Skin of body (tissue), 1 donor: ENCODE measurements at regions not wholly inside any gene's neighbourhood (a gene's known extent, or its start where the extent isn't known, plus 50 kb on each side); places are given as distances from the start of the nearest gene placed in this dataset.

Experiments
- DNase-seq: peaks from one replicate; lab custom pipeline; 2025; lab: John Stamatoyannopoulos, UW

DNA sequence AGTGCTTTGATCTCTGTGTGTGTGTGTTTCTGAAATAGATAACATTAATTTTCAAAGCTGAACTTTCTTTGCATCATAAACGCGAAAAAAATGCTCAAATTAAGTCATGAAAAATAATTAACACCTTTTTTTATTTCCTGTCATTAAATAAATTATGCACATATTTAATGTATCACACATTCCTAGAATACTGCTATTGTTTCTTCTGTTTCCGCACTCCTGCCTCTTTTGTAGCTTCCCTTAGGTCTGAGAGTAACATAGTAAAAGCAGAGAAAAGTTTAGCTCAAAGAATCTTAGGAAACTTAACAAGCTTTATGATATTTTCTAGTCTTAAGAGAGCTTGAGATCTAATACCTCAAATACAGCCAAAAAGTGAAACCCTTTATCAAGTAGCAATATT is 504.2 kb downstream of the JRKL start:
- DNase-seq = no peak

DNA sequence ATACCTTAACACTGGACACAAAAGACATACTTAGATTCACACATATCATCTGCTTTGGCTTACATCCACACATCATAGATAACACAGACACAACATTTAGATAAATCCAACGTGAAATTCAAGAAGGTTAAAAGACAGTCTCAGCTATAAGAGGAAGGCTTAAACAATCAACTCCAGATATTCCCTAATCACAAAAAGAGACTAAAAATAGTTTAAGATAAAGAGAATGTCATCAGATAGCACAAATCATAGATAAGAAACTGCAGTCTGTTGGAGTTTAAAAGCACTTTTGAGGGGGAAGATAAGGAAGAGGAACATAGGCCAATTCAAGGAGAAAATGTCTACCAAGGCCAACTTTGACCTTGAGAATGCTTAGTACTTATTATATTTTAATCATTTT is 504.8 kb downstream of the JRKL start:
- no peak for DNase-seq

DNA sequence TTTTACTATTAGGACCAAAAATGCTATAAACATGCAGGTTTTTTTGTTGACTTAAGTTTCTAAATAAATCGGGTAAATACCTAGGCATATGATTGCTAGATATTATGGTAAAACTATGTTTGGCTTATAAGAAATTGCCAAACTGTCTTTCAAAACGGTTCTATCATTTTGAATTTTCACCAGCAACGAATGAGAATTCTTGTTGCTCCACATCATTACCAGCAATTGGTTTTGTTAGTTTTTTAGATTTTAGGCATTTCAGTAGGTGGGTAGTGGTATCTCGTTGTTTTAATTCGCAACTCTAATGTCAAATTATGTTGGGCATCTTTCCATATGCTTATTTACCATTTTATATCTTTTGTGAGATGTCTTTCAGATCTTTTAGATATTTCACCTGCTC is 510.2 kb downstream of the JRKL start:
- no peak for DNase-seq

- no peak for DNase-seq
These were observed 515.3 kb downstream of the JRKL start for GRCh38 chr11:96905143-96905542.

DNA sequence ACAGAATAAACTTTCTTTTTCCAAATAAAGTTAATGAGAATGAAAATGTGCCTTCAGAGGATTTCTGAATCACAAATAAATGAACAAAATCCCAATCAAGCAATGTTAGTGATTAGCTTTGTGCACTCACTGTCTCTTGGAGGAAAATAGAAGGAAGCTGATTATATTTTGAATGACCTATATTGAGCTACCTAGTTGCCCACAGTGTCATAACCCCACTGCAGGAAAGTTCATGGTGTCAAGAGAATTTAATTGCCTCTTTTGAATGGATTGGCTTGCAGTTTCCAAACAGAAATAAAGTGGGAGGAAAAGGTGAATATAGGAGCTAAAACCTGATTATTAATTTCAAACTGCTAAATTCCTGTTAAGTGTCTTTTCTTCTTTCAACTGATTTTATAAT is 515.9 kb downstream of the JRKL start:
- DNase-seq = no peak

DNA sequence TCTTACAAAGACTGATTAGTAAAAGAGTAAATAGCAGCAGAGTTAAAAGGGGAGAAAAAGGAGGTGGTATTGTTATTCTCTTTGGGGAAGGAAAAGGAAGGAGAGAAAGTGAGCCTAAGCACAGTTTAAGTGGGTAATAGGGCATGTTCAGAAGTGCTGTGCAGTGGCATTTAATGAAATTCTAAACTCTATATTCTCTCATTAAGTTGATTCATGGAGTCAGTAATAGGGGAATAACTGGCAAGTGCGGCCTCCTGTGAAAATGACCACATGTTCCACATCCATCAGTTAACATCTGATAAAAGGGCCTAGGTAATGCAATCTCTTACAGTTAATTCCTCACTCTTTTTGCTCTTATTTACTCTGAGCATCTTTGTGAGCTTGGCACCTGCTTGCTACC is 516.7 kb downstream of the JRKL start:
- no peak for DNase-seq

DNA sequence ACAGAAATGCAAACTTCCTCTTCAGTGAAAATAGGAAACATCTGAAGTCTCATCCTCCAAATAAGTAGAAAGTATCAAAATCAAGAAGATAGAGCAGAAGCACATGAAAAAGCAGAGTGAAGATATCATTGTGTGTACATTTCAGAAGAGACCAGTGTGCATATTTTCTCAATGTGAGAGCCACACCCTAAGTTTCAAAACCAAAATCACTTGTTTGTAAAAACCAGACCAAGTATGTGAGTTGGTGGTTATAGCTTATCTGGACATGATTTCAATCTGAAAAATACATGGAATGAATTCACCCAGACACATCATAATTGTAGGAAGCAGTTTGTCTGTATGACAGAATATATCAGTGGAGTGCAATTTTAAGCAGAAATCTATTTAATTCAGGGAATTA is 536.0 kb downstream of the JRKL start:
- no peak for DNase-seq

- no peak for DNase-seq
These were observed 550.4 kb downstream of the JRKL start for GRCh38 chr11:96940227-96940626.

DNA sequence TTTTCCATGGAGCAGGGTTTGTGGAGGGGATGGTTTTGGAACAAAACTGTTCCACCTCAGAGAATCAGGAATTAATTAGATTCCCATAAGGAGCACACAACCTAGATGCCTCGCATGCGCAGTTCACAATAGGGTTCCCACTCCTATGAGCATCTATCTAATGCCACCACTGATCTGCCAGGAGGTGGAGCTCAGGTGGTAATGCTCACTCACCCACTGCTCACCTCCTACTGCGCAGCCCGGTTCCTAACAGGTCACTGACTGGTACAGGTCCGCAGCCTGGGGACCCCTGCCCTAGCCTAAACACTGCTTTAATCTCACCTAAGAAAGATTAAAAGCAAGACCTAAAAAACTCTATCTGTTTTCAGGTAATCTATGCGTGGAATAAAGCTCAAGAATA is 553.0 kb downstream of the JRKL start:
- no peak for DNase-seq

DNA sequence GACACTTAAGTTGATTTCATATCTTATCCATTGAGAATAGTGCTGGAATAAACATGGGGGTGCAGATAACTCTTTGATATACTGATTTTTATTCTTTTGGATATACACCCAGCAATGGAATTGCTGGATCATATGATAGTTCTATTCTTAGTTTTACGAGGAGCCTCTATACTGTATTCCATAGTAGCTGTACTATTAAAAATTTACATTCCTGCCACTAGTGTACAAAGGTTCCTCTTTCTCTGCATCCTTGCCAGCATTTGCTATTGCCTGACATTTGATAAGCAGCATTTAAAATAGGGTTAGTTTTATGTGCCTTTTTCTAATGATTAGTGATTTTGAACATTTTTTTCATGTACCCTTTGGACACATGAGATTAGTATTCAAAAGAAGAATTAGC is 554.2 kb downstream of the JRKL start:
- DNase-seq = no peak

DNA sequence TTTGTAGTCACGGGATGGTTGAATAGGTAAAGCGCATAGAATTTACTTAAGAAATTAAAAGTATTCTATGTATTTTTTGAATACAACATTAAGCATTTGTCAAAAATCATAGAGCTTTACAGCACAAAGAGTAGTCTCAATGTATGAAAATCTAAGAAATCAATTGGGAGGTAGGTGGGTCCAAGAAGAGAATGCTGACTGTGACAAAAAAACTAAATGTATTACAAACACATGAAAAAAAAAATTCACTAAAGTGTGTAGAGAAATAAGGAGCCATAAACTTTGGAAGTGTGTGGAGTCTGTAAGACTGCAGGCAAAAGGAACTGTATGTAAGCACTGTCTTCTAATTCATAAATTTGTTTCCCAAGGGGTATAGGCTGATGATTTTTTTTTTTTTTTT is 558.3 kb downstream of the JRKL start:
- DNase-seq = no peak

DNA sequence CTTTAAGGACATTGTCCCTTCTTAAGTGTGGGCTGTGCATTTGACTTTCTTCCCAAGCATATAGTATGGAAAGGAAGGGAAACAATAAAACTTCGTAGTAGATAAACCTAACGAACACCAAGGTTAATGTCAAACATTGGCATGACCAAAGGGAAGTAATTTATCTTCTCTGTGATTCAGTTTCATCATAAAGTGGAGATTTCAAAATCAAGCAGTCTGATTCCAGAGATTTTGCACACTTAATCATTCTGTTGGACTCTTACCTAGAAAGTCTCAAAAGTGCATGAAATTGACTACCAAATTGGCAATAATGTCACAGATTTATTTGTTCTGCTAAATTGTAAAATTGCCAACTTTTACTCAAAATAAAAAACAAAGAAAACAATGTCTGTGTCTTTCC is 559.7 kb downstream of the JRKL start:
- DNase-seq = no peak

- no peak for DNase-seq
These were observed 564.9 kb downstream of the JRKL start for GRCh38 chr11:96954587-96955242.

DNA sequence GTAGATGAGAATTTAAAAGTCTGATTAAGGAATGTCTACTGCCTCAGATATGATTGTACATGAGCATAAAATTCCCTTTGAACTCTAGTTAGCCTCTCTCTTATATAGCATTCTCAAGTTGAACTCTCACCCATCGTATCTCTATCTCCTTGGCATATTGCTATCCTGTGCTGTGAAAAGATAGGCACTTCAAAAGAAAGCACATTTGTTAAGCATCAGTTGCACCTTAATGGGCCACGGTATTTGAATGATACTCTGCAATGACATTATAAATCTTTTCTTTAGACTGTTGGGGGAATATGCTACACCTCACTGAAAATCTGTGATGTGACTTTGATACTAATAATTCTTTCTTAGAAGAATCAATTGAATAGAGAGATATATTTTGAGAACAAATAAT is 570.7 kb downstream of the JRKL start:
- no peak for DNase-seq

GRCh38 chr11:96960926-96961325 is 571.1 kb downstream of the JRKL start:
- no peak for DNase-seq

DNA sequence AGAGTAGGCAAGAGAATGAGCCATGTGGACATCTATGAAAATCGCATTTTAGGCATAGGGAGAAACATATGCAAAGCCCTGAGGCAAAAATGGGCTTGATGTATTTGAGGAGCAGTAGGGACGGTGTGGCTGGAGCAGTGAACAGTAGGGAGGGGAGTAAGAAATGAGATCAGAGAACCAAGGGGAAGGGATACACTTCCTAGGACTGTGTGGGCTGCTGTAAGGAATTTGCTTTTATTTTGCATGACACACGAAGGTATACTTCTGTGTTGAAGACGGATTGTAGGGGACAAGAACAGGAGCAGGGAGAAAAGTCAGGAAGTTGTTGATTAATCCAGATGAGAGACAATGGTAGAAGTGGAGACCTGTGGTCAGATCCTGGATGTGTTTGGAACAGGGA is 572.1 kb downstream of the JRKL start:
- DNase-seq = no peak

GRCh38 chr11:96963375-96963774 is 573.6 kb downstream of the JRKL start:
- DNase-seq = no peak

DNA sequence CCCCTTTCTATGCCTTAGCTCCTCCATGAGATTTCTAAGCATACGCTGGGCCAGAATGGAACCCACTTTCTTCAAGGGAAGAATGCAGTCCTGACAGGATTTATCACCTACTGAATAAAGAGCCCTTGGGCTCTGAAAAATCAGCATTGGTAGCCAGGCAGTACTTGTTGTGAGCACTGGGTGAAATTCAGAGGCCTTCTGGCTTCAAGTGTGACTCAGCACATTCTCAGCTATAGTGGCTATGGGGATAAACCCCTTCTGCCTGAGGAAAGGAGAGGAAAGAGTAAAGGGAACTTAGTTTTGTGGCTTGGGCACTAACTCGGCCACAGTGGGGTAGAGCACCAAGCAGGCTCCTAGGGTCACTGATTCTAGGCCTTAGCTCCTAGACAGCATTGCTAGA is 574.8 kb downstream of the JRKL start:
- no peak for DNase-seq

GRCh38 chr11:96967616-96968015 is 577.8 kb downstream of the JRKL start:
- no peak for DNase-seq

GRCh38 chr11:96969251-96969650 is 579.4 kb downstream of the JRKL start:
- no peak for DNase-seq

DNA sequence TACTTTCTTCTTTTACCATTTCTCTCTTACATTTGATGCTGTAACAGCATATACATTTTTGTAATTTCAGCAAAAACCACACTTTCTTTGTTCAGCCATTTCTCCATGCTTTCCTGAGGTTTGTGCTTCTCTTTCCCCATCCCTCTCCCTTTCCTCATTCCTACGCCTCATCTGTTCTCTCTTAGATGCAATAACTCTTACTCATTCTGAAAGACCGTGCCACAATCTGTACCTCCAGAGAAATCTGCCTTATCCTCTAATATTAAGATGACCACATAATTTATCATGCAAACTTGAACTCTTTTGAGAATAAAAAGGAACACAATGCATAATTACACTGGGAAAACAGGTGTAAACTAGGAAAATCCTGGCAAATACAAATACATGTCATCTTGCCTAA is 588.9 kb downstream of the JRKL start:
- DNase-seq = no peak

GRCh38 chr11:96986516-96986915 is 596.7 kb downstream of the JRKL start:
- DNase-seq = no peak

DNA sequence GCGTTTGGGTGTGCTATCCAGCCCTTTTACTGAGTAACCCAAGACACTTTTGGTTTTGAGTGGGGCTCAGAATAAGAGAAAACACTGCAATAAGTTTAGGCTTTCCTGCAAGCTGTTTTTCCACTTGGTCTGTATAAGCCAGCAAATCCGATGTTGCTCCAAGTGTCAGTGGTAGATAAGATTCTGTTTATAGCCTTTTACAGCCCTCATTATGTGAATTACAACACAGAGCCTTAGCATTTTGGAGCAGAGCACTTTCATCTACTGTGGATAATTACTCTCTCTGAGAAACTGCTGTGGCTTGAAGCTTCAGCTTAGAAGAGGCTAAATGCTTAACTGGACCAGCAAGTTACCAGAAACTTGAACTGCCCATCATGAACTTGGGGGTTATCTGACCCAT is 601.1 kb downstream of the JRKL start:
- no peak for DNase-seq

DNA sequence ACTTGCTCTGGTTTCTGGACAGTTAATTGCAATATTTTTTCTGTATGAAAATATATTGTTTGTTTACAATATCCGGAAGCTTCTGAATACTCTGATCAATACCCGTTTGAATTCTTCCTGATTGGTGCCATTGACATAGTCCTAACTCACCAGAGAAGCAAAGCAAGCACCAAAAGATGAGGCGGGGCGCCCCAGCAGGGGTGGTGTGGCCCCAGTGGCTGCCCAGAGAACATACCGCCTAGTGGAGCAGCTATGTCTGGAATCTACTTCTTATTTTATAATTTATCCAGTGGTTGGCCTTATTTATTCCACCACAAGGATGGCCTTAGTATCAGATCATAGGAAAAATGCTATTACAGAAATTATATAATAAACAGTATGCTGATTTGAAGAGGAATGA is 610.7 kb downstream of the JRKL start:
- no peak for DNase-seq
